GM21528 (cell line): ENCODE measurements at regions not wholly inside any gene's neighbourhood (a gene's known extent, or its start where the extent isn't known, plus 50 kb on each side); places are given as distances from the start of the nearest gene placed in this dataset.

ENCODE experiments used
- ATAC-seq: cut with Tn5 transposase; IDR thresholded peaks from one replicate; pipeline ENCODE4 v1.9.1; 2021; ENCODE audit warnings: mild to moderate bottlenecking, moderate library complexity; ENCODE audit not compliant: unreplicated experiment, low FRiP score

GRCh38 chr6:91407706-91408105 lies 820.8 kb upstream of the MAP3K7 start:
- no peak for ATAC-seq

- no peak for ATAC-seq
These were observed 806.1 kb upstream of the MAP3K7 start for GRCh38 chr6:91392951-91393350.

GRCh38 chr6:91387290-91388059 lies 800.6 kb upstream of the MAP3K7 start:
- no peak for ATAC-seq

GRCh38 chr6:91386204-91386603 lies 799.3 kb upstream of the MAP3K7 start:
- no peak for ATAC-seq

GRCh38 chr6:91383207-91383606 lies 796.3 kb upstream of the MAP3K7 start:
- ATAC-seq = no peak

DNA sequence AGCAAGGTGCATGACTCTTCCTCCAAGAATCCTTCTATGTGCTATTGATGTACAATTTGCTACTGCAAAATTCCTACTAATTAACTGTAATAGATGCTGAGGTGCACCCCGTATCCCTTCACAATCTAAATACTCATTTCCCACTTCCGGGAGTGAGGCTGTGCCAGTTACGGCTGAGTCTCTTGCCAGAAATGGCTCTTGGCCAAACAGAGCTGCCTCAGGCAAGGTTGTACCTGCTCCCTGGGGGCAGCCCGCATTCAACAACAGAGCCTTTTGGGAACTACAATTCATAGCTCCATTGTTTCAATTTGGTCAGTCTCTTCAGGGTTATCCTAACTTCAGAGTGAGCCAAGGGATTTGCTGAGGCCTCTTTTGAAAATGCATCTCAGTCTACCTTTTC lies 789.8 kb upstream of the MAP3K7 start:
- ATAC-seq = no peak

DNA sequence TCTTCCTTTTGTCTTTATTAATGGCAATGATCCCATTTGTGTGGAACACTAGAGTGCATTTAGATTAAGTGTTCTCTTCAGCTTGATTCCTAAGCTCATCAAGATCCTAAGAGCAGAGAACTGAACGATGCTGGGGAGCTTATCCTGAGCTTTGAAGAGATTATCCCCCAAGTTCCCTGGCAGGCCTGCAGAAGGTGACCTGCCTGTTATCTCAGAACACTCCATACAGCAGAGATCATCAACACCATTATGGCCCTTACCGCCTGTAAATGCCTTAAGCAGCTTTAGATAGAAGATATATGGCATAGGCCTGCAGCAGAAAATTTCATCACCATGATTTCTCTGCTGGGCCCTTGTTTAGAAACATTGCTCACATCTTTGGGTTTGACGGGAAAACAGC lies 779.9 kb upstream of the MAP3K7 start:
- no peak for ATAC-seq

DNA sequence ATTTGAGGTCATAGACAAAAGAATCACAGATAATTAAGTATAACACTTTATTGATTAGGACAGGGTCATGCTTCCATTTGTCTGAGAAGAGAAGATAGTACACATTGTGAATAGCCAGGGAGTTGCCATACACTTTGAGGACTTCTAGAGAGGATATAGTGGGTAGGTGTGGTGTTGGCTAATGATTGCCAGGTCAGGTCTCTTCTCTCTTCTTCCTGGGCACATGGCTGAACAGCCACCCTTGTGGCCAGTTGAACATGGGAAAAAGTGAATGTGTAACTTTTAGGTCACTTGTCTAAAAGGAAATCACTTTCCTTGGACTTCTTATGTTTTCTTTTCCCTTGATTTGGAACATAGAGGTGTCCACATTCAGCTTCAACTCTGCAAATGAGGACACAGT lies 772.1 kb upstream of the MAP3K7 start:
- ATAC-seq = no peak

- no peak for ATAC-seq
These were observed 766.0 kb upstream of the MAP3K7 start for GRCh38 chr6:91352878-91353277.

DNA sequence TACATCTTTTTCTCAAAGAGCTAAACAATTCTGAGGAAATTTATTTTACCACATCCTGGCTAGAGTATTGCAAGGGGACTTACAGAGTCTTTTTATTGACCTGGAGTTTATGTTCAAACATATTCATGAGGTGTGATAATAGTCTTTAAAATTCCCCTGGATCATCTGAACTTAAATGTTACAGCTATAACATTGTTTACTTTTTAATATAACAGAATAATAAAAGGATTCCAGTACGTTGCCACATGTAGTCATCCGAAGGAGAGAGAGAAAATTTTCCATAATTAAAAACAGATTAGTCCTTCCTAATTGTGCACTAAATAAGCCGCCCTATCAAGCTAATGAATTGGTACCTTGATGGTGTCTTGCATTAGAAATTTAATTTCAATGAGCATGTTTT lies 765.4 kb upstream of the MAP3K7 start:
- no peak for ATAC-seq

- ATAC-seq = no peak
These were observed 763.5 kb upstream of the MAP3K7 start for GRCh38 chr6:91350146-91350908.

DNA sequence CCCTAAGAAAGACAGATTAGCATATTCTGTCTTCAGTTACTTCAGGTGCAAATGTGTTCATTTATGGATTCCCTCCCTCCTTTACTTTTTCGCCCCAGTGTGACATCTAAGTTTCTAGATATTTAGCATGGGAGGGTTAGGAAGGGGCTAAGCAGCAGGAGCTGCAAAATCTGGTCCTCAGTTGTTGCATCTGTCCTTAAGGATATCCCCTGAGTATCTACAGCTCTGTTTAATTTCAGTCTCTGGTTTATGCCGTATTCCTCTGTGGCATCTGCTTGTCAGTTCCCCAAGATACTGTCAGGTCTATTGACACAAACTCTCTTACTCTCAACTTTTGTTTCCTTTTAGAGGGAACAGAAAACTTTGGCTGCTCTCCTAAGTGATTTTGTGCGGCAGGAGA lies 754.6 kb upstream of the MAP3K7 start:
- no peak for ATAC-seq

GRCh38 chr6:91340896-91341395 lies 754.1 kb upstream of the MAP3K7 start:
- no peak for ATAC-seq

DNA sequence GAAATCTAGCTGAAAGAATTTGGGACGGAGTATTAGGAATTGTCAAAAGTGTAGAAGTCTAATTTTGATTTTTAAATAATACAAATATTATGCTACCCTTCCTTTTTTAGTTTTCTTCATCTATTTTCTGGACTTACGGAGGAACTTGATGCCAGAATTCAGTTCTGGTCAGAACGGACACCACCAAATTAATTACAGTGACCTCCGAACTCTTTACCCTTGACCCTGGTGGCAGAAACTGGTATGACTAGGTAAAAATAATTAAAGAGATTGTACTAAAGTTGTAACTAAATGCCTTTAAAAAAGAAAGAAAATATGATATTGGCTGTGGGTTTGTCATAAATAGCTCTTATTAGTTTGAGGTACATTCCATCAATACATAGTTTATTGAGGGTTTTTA lies 751.1 kb upstream of the MAP3K7 start:
- no peak for ATAC-seq

- no peak for ATAC-seq
These were observed 744.0 kb upstream of the MAP3K7 start for GRCh38 chr6:91330896-91331295.

GRCh38 chr6:91328241-91328640 lies 741.4 kb upstream of the MAP3K7 start:
- no peak for ATAC-seq

DNA sequence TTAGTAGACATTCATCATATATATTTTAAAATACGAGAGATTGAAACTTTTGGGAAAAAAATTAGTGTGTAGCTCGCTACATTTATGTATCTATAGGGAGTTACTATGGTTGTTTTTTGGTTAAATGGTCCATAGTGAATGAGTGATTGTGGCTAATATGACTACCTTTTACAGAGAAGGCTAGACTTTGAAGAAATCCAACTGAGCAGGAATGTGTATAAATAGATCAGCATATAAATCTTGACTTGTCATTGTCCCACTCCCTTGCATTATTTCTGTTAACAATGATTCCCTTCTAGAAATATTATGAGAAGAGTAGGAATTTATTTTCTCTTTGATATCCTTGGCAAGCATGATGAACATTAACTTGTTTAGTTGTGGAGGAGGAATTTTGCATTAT lies 737.8 kb upstream of the MAP3K7 start:
- no peak for ATAC-seq

- no peak for ATAC-seq
These were observed 731.1 kb upstream of the MAP3K7 start for GRCh38 chr6:91317984-91318383.

DNA sequence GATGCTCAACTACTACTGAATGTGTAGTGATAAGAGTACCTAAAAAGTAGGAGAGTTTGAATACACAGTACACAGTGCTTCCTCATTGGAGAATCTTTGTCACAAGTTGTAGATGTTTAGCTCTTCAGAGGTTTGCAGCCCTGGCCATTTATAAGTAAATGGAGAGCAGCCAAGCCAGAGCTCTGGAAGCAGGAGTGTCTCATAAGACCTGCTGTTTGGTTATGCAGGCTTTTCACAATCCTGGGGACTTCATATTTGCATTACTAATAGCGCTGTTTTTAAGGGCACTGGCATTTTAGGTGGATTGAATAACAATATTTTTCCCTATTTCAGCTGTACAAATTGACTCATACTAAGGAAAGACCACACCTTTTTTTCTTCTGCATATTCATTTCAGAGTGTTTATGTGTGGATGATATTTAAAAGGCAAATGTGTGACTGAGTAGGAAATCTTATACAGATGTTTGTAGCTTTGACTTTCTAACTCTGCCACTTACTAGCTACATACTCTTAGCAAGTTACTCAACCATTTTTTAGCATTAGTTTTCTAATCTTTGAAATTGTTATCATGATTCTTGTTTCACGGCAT lies 730.5 kb upstream of the MAP3K7 start:
- no peak for ATAC-seq

GRCh38 chr6:91310178-91310577 lies 723.3 kb upstream of the MAP3K7 start:
- ATAC-seq = no peak

GRCh38 chr6:91305755-91306154 lies 718.9 kb upstream of the MAP3K7 start:
- no peak for ATAC-seq
